Panc1 (cell line): ENCODE measurements at regions not wholly inside any gene's neighbourhood (a gene's known extent, or its start where the extent isn't known, plus 50 kb on each side); places are given as distances from the start of the nearest gene placed in this dataset.

ENCODE experiments used
- CTCF ChIP-seq: fragments of 450-650 bp; IDR thresholded peaks from 2 replicates; pipeline ENCODE4 v1.5.1; 2017; ENCODE audit warnings: mild to moderate bottlenecking
- POLR2AphosphoS5 ChIP-seq: IDR thresholded peaks from 2 replicates; pipeline ENCODE4 v1.6.1; 2012; ENCODE audit warnings: mild to moderate bottlenecking, low read depth, low read length, moderate library complexity
- REST ChIP-seq, 2 experiments: IDR thresholded peaks; 2 replicates each; pipeline ENCODE4 v1.6.1; 2011 to 2012; ENCODE audit warnings: low read depth in 2 of 2, control low read depth in 1 of 2, low read length in 1 of 2, mild to moderate bottlenecking in 1 of 2, moderate library complexity in 1 of 2; ENCODE audit not compliant: insufficient read depth in 1 of 2
- SIN3A ChIP-seq: IDR thresholded peaks from 2 replicates; pipeline ENCODE4 v1.6.1; 2012; ENCODE audit warnings: low read depth, mild to moderate bottlenecking, low read length, moderate library complexity, borderline replicate concordance; ENCODE audit not compliant: insufficient read depth
- TCF7L2 ChIP-seq: IDR thresholded peaks from 2 replicates; pipeline ENCODE4 v1.6.1; 2011; ENCODE audit warnings: mild to moderate bottlenecking, low read depth, low read length, inconsistent platforms

DNA sequence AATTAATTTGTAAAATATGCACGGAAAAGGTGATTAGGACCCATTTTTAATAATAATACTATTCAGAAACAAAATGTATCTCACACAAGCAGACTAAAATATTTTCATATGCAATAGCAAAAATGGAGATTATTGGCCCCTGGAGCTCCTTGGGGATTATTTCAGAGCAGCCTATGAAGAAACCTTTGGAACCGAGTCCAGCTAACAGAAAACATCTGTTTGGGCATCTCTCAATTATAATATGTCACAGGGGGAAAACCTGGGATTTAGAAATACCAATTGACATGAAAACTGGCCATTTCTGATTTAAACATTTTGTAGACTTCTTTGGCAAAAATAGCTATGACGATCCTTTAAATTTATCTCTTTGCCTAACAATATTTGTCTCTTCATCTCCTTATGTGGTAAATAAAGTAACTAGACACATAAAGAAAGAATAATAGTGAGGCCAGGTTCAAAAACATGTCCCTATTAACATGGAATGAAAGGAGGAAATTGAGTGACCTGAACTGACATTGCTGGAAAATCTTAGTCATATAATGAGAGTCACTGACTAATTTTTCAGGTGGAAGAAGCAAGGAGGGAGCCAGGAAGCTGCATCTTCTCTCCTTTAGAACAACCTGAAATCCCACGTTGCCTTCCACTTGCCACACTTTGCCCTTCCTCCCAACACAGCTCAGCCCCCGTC lies 199.0 kb downstream of the SOD2 start:
- no peak for TF ChIP-seq CTCF
- TF ChIP-seq POLR2AphosphoS5: no peak
- no peak for TF ChIP-seq REST (IDR thresholded peaks at IDR 0.05; ENCODE audit: insufficient read depth in 1 of 2, low read depth in 2 of 2, low read length in 1 of 2)
- TF ChIP-seq SIN3A: no peak
- no peak for TF ChIP-seq TCF7L2
